GM18507 (cell line): ENCODE measurements at regions not wholly inside any gene's neighbourhood (a gene's known extent, or its start where the extent isn't known, plus 50 kb on each side); places are given as distances from the start of the nearest gene placed in this dataset.
"Not testable (repeated sequence)": the region's sequence is repeated elsewhere in the genome, so short reads cannot be mapped to it uniquely, and the experiment has no call there.

Experiments
- DNase-seq: peaks from one replicate; pipeline ENCODE4 v3.0.0; 2011; ENCODE audit warnings: low read depth; ENCODE audit not compliant: insufficient read length; ENCODE audit errors: extremely low spot score
- FAIRE-seq: peaks from 2 replicates; lab custom pipeline; 2011; peaks lifted over from hg19 to GRCh38; lab: Jason Lieb, UNC

- DNase-seq = no peak
- no peak for FAIRE-seq
Measured at GRCh38 chr1:166705376-166706289, 133.6 kb upstream of the POGK start.

GRCh38 chr1:166716620-166717019 lies 122.7 kb upstream of the POGK start:
- DNase-seq (no peak), FAIRE-seq (no peak)

- FAIRE-seq = no peak
- no peak for DNase-seq
Measured at GRCh38 chr1:166721145-166721544, 118.1 kb upstream of the POGK start.

GRCh38 chr1:166730299-166730888 lies 108.9 kb upstream of the POGK start:
- FAIRE-seq (no peak), DNase-seq (no peak)

GRCh38 chr1:166738140-166738539 lies 101.1 kb upstream of the POGK start:
- FAIRE-seq (no peak), DNase-seq (no peak)

- FAIRE-seq = no peak
Measured at GRCh38 chr1:166738873-166739272, 100.4 kb upstream of the POGK start.

GRCh38 chr1:166740668-166741276 lies 98.5 kb upstream of the POGK start:
- DNase-seq = no peak
- FAIRE-seq = no peak

More at GRCh38 chr1:166738873-166739272, 100.4 kb upstream of the POGK start:
- DNase-seq = no peak

- DNase-seq = no peak
- no peak for FAIRE-seq
Measured at GRCh38 chr1:166763318-166763717, 76.0 kb upstream of the POGK start.

- no peak for DNase-seq
Measured at GRCh38 chr1:166766942-166767341, 72.3 kb upstream of the POGK start.

GRCh38 chr1:166784646-166785045 lies 54.6 kb upstream of the POGK start:
- not testable (repeated sequence) for DNase-seq, FAIRE-seq

More at GRCh38 chr1:166766942-166767341, 72.3 kb upstream of the POGK start:
- FAIRE-seq = no peak

- FAIRE-seq (no peak), DNase-seq (no peak)
Measured at GRCh38 chr1:166785987-166786386, 53.3 kb upstream of the POGK start.

- no peak for DNase-seq
Measured at GRCh38 chr1:166789286-166789685, 50.0 kb upstream of the POGK start.

More at GRCh38 chr1:166789286-166789685, 50.0 kb upstream of the POGK start:
- no peak for FAIRE-seq
